ENCODE measurements at regions not wholly inside any gene's neighbourhood (a gene's known extent, or its start where the extent isn't known, plus 50 kb on each side); places are given as distances from the start of the nearest gene placed in this dataset.
"Not testable (repeated sequence)": the region's sequence is repeated elsewhere in the genome, so short reads cannot be mapped to it uniquely, and the experiment has no call there.

GRCh38 chr11:69952229-69952975 is 125.7 kb upstream of the ANO1 start:
- DNase-seq: not testable (repeated sequence)

GRCh38 chr11:69953356-69953755 is 124.8 kb upstream of the ANO1 start:
- no peak for DNase-seq

- DNase-seq: no peak
Measured at GRCh38 chr11:69954756-69955155, 123.4 kb upstream of the ANO1 start.

- no peak for DNase-seq
Measured at GRCh38 chr11:69956669-69957190, 121.4 kb upstream of the ANO1 start.

GRCh38 chr11:69957849-69958248 is 120.3 kb upstream of the ANO1 start:
- no peak for DNase-seq

- DNase-seq: no peak
Measured at GRCh38 chr11:69958308-69958707, 119.8 kb upstream of the ANO1 start.

- DNase-seq: no peak
Measured at GRCh38 chr11:69959461-69959860, 118.7 kb upstream of the ANO1 start.

- DNase-seq: no peak
Measured at GRCh38 chr11:69961738-69962137, 116.4 kb upstream of the ANO1 start.

GRCh38 chr11:69962152-69962551 is 116.0 kb upstream of the ANO1 start:
- DNase-seq: no peak

- no peak for DNase-seq
Measured at GRCh38 chr11:69963533-69964246, 114.4 kb upstream of the ANO1 start.

GRCh38 chr11:69964247-69964643 is 113.9 kb upstream of the ANO1 start:
- DNase-seq: no peak

- DNase-seq: no peak
Measured at GRCh38 chr11:69965821-69966582, 112.1 kb upstream of the ANO1 start.

GRCh38 chr11:69966583-69966835 is 111.6 kb upstream of the ANO1 start:
- no peak for DNase-seq

- DNase-seq: no peak
Measured at GRCh38 chr11:69966910-69967483, 111.1 kb upstream of the ANO1 start.

- no peak for DNase-seq
Measured at GRCh38 chr11:69967484-69967883, 110.6 kb upstream of the ANO1 start.

GRCh38 chr11:69968396-69969347 is 109.4 kb upstream of the ANO1 start:
- no peak for DNase-seq

- peak; percentile 4 for DNase-seq
Measured at GRCh38 chr11:69969890-69970784, 108.0 kb upstream of the ANO1 start.

GRCh38 chr11:69970785-69971535 is 107.2 kb upstream of the ANO1 start:
- DNase-seq: no peak

GRCh38 chr11:69971741-69972140 is 106.4 kb upstream of the ANO1 start:
- no peak for DNase-seq

- DNase-seq: no peak
Measured at GRCh38 chr11:69972351-69972802, 105.7 kb upstream of the ANO1 start.

All from skin of body (tissue), 1 donor.